Ishikawa (cell line): ENCODE measurements at regions not wholly inside any gene's neighbourhood (a gene's known extent, or its start where the extent isn't known, plus 50 kb on each side); places are given as distances from the start of the nearest gene placed in this dataset.

Source experiments
- CEBPB ChIP-seq: IDR thresholded peaks from 2 replicates; pipeline ENCODE4 v1.6.1; 2012
- CREB1 ChIP-seq: IDR thresholded peaks from 2 replicates; pipeline ENCODE4 v1.6.1; 2012; ENCODE audit warnings: low read depth
- EGR1 ChIP-seq: IDR thresholded peaks from 2 replicates; pipeline ENCODE4 v1.6.1; 2012
- EP300 ChIP-seq: IDR thresholded peaks from 2 replicates; pipeline ENCODE4 v1.6.1; 2012; ENCODE audit warnings: borderline replicate concordance
- FOXM1 ChIP-seq: IDR thresholded peaks from 2 replicates; pipeline ENCODE4 v1.6.1; 2012; ENCODE audit warnings: low read depth, borderline replicate concordance
- NFIC ChIP-seq: IDR thresholded peaks from 2 replicates; pipeline ENCODE4 v1.6.1; 2012
- RAD21 ChIP-seq: IDR thresholded peaks from 2 replicates; pipeline ENCODE4 v1.6.1; 2012; ENCODE audit warnings: low read depth
- TAF1 ChIP-seq: IDR thresholded peaks from 2 replicates; pipeline ENCODE4 v1.6.1; 2012; ENCODE audit warnings: low read depth, mild to moderate bottlenecking
- TCF12 ChIP-seq: IDR thresholded peaks from 2 replicates; pipeline ENCODE4 v1.6.1; 2012; ENCODE audit warnings: low read depth
- TEAD4 ChIP-seq: IDR thresholded peaks from 2 replicates; pipeline ENCODE4 v1.6.1; 2012
- YY1 ChIP-seq: IDR thresholded peaks from 2 replicates; pipeline ENCODE4 v1.6.1; 2012; ENCODE audit warnings: low read depth
- ZBTB7A ChIP-seq: IDR thresholded peaks from 2 replicates; pipeline ENCODE4 v1.6.1; 2012; ENCODE audit warnings: low read depth
- TF ChIP-seq, protein P1 (sequence below): IDR thresholded peaks from 2 replicates; pipeline ENCODE4 v1.6.1; 2012
- TF ChIP-seq, protein P2 (sequence below): IDR thresholded peaks from 2 replicates; pipeline ENCODE4 v1.6.1; 2012
- TF ChIP-seq, protein P3 (sequence below): IDR thresholded peaks from 2 replicates; pipeline ENCODE4 v1.6.1; 2012; ENCODE audit warnings: low read depth, mild to moderate bottlenecking

DNA sequence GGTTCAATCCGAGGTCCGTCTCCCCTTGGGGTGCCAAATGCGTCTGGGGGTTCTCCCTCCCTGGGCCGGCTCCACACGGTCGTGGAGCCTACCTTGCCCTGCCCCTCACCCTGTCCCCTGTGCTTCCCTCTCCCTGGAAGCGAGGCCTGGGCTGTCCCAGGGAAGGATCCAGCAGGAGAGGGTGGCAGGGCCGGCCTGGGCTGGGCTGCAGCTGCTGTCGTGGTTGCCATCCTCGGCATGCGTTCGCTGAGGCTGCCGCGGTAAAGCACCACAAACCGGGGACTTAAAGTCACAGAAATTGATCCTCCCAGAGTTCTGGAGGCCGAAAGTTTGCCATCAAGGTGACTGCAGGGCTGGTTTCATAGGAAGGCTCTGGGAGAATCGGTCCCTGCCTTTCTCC lies 123.0 kb upstream of the TMPRSS2 start:
- TF ChIP-seq TEAD4 (no peak), NFIC (no peak), YY1 (no peak), EGR1 (no peak), EP300 (no peak), RAD21 (no peak), TCF12 (no peak), CREB1 (no peak)
- TF ChIP-seq, protein P1, sequence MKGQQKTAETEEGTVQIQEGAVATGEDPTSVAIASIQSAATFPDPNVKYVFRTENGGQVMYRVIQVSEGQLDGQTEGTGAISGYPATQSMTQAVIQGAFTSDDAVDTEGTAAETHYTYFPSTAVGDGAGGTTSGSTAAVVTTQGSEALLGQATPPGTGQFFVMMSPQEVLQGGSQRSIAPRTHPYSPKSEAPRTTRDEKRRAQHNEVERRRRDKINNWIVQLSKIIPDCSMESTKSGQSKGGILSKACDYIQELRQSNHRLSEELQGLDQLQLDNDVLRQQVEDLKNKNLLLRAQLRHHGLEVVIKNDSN: no peak

DNA sequence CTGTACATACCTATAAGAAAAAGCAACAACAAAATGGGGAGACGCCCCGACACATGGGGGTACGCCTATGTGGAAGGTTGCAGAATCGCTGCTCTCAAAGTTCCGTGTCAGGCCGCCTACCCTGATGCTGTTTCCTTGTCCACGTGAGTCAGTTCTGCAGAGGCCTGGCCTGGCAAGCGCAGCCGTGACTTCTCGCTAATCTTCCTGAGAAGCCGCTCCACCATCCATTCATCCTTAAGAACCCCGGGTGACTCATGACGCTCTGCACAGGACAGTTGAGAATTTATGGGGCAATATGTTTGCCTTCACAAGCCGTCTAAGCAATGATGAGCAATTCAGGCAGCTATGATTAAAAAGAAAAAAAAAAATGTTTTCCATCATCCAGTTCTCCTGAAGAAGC lies 122.3 kb upstream of the TMPRSS2 start:
- TF ChIP-seq EP300 (peak; percentile 31; the same call in 1 of the 2 replicates), NFIC (peak; percentile 45; the same call in 1 of the 2 replicates), TEAD4 (no peak), YY1 (no peak), EGR1 (no peak), FOXM1 (no peak)
- TF ChIP-seq, protein P2, sequence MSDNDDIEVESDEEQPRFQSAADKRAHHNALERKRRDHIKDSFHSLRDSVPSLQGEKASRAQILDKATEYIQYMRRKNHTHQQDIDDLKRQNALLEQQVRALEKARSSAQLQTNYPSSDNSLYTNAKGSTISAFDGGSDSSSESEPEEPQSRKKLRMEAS: 0 out of 2 replicates have a peak, but pooled peaks have one; percentile 20
- TF ChIP-seq, protein P1: no peak

DNA sequence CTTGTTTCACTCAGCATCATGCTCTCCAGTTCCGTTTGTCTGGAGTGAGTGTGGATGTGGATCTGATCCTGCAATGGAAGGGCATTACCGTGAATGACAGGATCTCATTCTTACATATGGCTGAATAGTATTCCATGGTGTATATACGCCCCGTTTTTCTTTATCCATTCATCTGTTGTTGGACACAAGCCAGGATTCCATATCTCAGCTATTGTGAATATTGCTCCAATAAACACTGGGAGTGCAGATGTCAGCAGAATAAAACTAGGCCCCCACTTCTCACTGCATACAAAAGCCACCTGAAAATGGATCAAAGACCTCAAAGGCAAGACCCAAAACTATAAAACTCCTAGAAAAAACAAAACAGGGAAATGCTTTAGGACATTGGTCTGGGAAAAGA lies 120.3 kb upstream of the TMPRSS2 start:
- TF ChIP-seq ZBTB7A: no peak

DNA sequence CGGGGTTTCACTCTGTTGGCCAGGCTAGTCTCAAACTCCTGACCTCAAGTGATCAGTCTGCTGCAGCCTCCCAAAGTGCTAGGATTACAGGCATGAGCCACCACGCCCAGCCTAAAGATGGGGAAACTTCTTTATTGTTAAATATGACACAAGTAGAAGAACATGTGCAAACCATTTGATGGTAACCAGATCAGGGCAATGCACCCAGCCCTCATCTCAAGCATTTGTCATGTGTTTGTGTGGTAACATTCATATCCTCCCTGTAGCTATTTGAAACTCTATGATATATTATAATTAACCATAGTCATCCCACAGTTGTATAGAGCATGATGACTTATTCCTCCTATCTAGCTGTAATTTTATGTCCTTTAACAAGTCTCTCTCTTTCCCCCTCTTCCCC lies 119.5 kb upstream of the TMPRSS2 start:
- no peak for TF ChIP-seq CREB1
- no peak for TF ChIP-seq TAF1
- TF ChIP-seq EGR1: no peak
- no peak for TF ChIP-seq TCF12
- TF ChIP-seq FOXM1: no peak
- no peak for TF ChIP-seq RAD21
- no peak for TF ChIP-seq NFIC
- no peak for TF ChIP-seq ZBTB7A
- TF ChIP-seq TEAD4: no peak
- no peak for TF ChIP-seq EP300
- TF ChIP-seq, protein P3, sequence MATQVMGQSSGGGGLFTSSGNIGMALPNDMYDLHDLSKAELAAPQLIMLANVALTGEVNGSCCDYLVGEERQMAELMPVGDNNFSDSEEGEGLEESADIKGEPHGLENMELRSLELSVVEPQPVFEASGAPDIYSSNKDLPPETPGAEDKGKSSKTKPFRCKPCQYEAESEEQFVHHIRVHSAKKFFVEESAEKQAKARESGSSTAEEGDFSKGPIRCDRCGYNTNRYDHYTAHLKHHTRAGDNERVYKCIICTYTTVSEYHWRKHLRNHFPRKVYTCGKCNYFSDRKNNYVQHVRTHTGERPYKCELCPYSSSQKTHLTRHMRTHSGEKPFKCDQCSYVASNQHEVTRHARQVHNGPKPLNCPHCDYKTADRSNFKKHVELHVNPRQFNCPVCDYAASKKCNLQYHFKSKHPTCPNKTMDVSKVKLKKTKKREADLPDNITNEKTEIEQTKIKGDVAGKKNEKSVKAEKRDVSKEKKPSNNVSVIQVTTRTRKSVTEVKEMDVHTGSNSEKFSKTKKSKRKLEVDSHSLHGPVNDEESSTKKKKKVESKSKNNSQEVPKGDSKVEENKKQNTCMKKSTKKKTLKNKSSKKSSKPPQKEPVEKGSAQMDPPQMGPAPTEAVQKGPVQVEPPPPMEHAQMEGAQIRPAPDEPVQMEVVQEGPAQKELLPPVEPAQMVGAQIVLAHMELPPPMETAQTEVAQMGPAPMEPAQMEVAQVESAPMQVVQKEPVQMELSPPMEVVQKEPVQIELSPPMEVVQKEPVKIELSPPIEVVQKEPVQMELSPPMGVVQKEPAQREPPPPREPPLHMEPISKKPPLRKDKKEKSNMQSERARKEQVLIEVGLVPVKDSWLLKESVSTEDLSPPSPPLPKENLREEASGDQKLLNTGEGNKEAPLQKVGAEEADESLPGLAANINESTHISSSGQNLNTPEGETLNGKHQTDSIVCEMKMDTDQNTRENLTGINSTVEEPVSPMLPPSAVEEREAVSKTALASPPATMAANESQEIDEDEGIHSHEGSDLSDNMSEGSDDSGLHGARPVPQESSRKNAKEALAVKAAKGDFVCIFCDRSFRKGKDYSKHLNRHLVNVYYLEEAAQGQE: no peak
- no peak for TF ChIP-seq CEBPB
- TF ChIP-seq, protein P2: no peak
- TF ChIP-seq, protein P1: no peak
- TF ChIP-seq YY1: no peak

DNA sequence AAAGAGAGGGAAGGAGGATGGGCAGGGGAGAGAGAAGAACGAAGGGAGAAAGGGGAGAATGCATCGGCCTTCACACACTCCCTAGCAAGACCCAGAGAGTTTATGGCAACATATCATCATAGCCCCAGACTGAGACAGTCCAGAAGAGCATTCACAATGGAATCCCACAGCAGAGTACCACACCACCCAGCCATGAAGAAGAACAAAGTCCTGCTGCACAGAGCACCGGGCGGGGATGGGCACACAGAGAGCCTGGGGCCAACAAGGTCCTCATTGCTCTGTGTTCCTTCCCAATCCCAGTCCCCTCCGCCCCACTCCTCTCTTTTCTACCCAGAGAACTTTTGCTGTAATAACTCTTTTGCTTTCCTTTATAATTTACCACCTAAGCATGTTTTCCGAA lies 118.1 kb upstream of the TMPRSS2 start:
- TF ChIP-seq EP300 (no peak), NFIC (no peak), YY1 (no peak), CREB1 (no peak), CEBPB (no peak), TEAD4 (no peak), RAD21 (no peak), FOXM1 (no peak), ZBTB7A (no peak), TCF12 (no peak), TAF1 (no peak), EGR1 (no peak)
- TF ChIP-seq, protein P1: no peak
- TF ChIP-seq, protein P3: no peak
- TF ChIP-seq, protein P2: no peak
